ENCODE measurements at regions not wholly inside any gene's neighbourhood (a gene's known extent, or its start where the extent isn't known, plus 50 kb on each side); places are given as distances from the start of the nearest gene placed in this dataset.

DNA sequence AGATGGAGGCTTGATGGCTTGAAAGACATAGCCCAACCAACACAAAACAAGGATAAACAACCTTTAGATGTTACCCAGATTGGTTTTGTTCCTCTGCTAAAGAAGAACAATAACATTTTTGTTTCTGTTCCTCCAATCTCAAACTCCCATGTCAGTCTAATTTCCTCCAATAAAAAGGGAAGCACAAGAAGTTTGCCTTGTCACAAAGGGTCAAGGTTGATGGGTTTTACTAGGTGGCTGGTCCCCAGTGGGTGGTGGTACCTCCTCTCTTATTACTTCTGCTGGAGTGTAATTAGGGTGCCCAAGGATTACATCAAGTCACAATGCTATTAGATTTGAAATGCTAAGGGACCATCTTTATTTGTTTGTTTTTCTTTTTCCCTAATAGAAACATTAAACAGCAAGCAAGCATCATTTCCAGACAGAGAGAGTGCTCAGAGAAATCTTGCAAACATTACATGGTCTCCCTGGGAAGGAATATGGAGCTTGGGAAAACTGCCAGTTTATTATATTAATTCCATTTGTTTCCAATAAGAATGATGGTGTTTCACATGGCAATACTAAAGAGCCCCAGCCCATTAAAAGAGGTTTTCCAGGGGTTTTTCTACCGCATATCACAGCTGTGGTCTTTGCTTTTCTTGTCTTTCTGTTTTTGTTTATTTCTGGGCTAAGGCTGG is 78.3 kb upstream of the AOAH start:
- no peaks in the 10 kb centered on the region for H3K36me3 Mint-ChIP-seq
- peaks cover 3% of the 10 kb centered on the region for H3K9me3 Mint-ChIP-seq
- H3K27ac Mint-ChIP-seq, result no peak overlapping the region
- H3K4me1 Mint-ChIP-seq, result peaks cover 10% of the 10 kb centered on the region
- no peak overlapping the region for H3K4me3 Mint-ChIP-seq
- ATAC-seq (no peak), DNase-seq (ENCODE audit: low spot score in 2 of 2) (no peak)

DNA sequence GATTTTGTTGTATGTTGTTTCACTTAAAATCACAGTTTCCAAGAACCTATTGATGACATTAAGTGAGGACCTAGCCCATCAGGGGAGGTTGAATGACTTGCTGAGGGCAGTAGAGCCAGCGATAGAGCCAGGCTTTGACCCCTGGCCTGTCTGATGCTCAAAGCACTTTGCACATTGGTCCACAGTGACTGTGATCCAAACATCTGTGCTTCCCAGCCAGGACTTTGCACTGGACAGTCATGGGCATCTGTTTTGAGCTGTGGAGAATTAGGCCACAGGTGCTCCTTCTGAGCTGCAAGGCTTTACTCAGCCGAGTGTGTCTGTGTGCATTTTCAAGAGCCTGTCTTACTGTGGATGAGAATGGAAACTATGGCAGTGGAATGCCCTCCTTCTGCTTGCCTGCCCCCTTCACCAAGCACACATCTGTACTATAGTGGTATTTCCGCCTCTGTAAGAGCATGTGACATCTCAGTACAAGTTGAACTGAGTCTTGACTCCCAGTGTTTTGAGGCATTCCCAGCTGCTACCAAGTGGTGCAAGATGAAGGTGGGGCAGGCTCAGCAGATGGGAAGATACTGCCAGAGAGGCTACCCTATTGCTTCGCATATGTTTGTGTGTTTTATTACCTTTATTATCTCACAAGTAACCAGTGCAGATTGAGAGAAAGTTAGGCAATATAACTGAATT is 72.7 kb upstream of the AOAH start:
- Mint-ChIP-seq H3K9me3 (no peaks in the 10 kb centered on the region), H3K4me3 (no peak overlapping the region), H3K36me3 (no peaks in the 10 kb centered on the region), H3K27ac (no peak overlapping the region), H3K4me1 (peaks cover 29% of the 10 kb centered on the region)
- ATAC-seq (no peak), DNase-seq (ENCODE audit: low spot score in 2 of 2) (no peak)

DNA sequence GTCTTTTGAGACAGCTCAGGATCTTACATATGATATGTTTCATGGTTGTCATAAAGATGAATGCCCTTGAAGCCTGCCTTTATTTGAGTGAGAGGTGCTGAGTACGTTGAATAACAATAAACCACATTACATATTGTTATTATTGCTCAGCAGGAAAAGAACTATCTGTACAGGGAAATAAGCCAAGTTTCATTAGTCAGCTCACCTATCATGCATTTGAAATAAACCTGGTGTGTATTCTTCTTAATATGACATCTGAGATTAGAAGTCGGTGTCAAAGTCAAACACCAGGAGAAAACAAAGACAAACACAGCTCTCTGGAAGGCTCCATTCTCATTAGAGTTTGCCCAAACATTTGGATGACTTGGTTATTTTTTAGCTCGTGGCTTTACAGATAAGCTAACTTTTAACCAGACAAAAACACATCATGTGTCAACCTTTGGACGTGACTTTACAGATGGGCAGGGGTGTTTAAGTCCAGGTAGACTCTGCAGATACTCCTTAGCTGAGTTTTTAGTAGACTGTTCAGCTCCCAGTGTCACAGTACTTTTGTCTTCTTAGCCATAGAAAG is 71.2 kb upstream of the AOAH start:
- Mint-ChIP-seq H3K27ac (peak overlapping the region; percentile 51), H3K4me1 (peaks cover 43% of the 10 kb centered on the region), H3K9me3 (no peaks in the 10 kb centered on the region), H3K4me3 (no peak overlapping the region), H3K36me3 (no peaks in the 10 kb centered on the region)
- DNase-seq (ENCODE audit: low spot score in 2 of 2) (no peak), ATAC-seq (no peak)

DNA sequence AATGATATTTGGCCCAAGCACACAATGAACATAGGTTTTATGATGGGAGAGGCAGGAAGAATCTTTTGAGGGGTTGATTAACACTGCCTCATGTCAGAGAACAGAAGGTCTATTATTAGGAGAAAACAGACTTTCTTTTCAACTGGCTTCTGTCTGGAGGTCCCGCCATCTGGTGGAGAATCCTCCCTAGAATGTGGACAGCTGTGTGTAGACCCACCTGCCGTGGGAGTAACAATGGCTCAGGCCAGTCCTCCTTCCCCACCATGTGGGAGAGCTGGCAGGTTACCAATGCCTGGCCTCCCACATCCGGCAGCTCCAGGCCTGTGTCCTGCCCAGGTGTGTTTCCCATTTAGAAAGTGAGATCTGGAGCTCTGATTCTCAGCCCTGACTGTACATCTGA is 70.4 kb upstream of the AOAH start:
- ATAC-seq, result no peak
- no peak for DNase-seq (ENCODE audit: low spot score in 2 of 2)
- Mint-ChIP-seq H3K4me3 (no peak overlapping the region), H3K4me1 (peaks cover 52% of the 10 kb centered on the region), H3K9me3 (no peaks in the 10 kb centered on the region), H3K27ac (peak overlapping the region; percentile 51), H3K36me3 (no peaks in the 10 kb centered on the region)

DNA sequence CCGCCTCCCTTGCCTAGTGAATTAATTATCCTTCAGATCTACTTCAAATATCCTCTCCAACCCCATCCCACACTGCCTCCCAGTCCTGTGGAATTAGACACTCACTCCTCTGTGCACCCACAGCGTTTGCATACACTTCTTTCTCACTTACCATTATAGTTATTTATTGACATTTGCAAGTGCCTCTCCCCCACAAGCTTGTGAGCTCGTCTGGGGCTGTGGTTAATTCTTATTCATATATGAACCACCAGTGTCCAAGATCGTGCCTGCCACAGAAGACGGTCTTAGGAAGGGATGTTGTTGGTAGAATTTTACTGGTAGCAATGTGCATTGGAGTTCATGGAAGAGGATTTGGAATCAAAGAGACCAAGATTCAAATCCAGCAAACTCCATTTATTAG is 68.1 kb upstream of the AOAH start:
- no peak overlapping the region for H3K4me3 Mint-ChIP-seq
- H3K36me3 Mint-ChIP-seq, result no peaks in the 10 kb centered on the region

DNA sequence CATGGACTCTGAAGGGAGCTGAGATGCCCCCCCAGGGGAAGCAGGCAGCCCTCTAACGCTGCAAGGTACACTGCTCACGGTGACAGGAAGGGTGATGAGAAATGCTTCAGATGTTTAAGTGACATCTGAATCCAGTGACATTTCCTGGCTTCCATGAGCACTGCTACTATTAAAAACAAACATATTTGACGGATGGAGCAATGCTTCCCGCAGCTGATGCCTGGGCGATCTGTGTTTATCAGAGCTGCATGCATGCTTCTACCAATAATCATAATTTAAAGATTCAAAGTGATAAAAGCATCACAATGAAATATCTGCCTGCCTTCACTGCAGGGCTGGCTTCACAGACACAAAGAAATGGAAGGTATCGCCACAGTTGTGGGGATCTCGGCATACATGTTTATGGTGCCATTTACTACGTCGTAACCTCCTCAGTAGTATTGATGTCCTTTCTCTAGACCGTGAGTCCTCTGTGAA is 66.1 kb upstream of the AOAH start:
- ATAC-seq (no peak), DNase-seq (ENCODE audit: low spot score in 2 of 2) (no peak)
- Mint-ChIP-seq H3K4me1 (peaks cover 77% of the 10 kb centered on the region), H3K4me3 (no peak overlapping the region), H3K27ac (no peak overlapping the region), H3K9me3 (no peaks in the 10 kb centered on the region), H3K36me3 (no peaks in the 10 kb centered on the region)

More for the DNA sequence above, 68.1 kb upstream of the AOAH start:
- DNase-seq (ENCODE audit: low spot score in 2 of 2) (no peak), ATAC-seq (no peak)
- H3K9me3 Mint-ChIP-seq, result no peaks in the 10 kb centered on the region
- H3K4me1 Mint-ChIP-seq, result peaks cover 72% of the 10 kb centered on the region
- no peak overlapping the region for H3K27ac Mint-ChIP-seq

DNA sequence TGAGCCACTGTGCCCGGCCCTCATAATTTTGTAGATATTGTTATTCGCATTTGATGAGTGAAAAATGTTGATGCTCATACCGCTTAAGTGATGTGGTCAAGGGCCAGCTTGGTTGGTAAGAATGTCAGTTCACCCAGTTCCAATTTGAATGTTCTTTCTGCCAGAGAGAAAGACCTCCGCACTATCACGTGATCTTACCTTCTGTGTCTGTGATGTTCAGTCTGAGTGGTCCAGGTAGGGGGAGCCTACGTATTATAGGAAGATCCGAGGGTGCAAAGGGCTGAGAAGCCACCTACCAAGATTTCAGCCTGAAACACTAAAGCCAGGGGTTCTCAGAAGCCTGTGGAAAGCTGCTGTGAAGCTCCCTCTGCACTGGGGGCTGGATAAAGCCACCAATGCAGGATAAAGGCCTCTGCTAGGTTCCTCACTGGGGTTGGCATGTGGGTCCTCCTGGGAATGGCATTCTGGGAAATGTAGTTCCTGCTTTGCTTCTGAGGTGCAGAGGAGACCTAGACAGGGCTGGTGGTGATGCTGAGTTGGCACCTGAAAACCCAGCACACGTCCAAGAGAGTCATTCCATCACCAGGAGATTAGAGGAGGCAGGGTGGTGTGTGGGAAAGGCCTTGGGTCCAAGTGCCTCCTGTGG is 64.7 kb upstream of the AOAH start:
- H3K4me1 Mint-ChIP-seq, result peaks cover 74% of the 10 kb centered on the region
- peak overlapping the region; percentile 88 for H3K27ac Mint-ChIP-seq
- H3K36me3 Mint-ChIP-seq, result peaks cover 5% of the 10 kb centered on the region
- ATAC-seq (peak; percentile 47), DNase-seq (ENCODE audit: low spot score in 2 of 2) (peak in 1 of 2 donors; percentile 60)
- no peaks in the 10 kb centered on the region for H3K9me3 Mint-ChIP-seq
- peak overlapping the region; percentile 56 for H3K4me3 Mint-ChIP-seq

DNA sequence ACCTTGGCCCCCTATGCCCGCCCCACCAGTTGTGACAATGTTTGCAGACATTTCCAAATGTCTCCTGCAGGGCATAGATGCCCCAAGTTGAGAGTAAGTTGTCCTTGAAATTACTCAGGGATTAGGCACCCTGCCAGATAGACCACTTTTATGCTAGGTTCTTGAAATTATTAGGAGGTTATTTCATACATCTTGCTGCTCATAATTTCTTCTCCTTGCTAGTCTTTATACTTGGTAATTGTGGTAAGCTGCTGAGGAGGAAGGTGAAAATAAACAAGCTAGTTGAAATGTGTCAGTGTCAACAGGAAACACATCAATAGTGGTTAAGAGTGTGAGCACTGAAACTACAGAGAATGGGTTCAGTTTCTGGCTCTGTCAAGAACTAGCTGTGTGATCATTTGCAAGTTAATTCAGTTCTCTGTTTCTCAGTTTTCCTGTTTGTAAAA is 63.7 kb upstream of the AOAH start:
- Mint-ChIP-seq H3K9me3 (no peaks in the 10 kb centered on the region), H3K36me3 (peaks cover 5% of the 10 kb centered on the region), H3K27ac (peak overlapping the region; percentile 88), H3K4me1 (peaks cover 74% of the 10 kb centered on the region), H3K4me3 (peak overlapping the region; percentile 56)
- ATAC-seq, result peak; percentile 85
- DNase-seq (ENCODE audit: low spot score in 2 of 2), result peak in 1 of 2 donors; percentile 60

DNA sequence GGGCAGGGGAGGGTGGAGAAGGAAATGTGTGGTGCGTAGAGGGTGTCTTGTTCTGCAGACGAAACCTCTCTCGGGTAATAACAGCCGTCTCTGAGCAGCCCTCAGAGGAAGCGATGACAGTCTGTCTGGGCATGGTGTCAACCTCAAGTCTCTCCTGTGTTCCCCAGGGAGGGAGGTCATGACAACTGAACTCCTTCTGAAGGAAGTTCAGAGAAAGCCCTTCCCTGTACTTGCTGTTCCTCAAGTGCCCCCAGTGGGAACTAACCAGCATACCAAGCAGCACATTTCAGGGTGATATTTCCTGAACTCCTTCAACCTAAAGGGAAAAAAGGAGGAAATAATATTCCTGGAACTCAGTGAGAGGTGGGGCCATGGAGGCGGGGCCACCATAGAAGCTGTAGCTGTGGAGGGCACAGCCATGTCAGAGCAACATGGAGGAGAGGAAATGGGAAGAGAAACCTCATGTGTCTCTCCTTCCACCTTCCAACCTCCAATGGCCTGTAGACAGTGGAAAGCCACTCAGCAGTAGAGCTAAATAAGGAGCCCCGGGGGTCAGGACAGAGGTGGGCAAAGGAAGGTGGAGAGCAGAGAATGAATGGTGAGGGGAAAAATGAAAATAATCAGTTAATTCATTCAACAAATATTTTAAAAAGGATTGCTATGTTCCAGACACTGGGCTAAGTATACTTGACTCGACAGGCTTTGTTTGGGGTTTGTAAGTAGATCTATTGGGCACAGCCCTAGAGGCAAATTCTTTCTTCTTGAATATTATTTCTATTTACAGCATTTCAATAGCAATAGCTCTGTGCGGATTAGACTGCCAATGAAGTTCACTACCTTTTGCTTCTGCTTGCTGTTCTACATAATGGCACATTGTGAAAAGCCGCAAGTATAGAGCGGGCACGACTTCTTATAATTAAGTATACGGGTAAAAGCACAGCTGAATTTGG is 61.0 kb upstream of the AOAH start:
- peak overlapping the region; percentile 92 for H3K27ac Mint-ChIP-seq
- H3K4me3 Mint-ChIP-seq, result peak overlapping the region; percentile 62
- peak; percentile 46 to 82 for DNase-seq (ENCODE audit: low spot score in 2 of 2)
- H3K4me1 Mint-ChIP-seq, result peaks cover 71% of the 10 kb centered on the region
- H3K9me3 Mint-ChIP-seq, result no peaks in the 10 kb centered on the region
- H3K36me3 Mint-ChIP-seq, result peaks cover 5% of the 10 kb centered on the region
- peak; percentile 90 for ATAC-seq

DNA sequence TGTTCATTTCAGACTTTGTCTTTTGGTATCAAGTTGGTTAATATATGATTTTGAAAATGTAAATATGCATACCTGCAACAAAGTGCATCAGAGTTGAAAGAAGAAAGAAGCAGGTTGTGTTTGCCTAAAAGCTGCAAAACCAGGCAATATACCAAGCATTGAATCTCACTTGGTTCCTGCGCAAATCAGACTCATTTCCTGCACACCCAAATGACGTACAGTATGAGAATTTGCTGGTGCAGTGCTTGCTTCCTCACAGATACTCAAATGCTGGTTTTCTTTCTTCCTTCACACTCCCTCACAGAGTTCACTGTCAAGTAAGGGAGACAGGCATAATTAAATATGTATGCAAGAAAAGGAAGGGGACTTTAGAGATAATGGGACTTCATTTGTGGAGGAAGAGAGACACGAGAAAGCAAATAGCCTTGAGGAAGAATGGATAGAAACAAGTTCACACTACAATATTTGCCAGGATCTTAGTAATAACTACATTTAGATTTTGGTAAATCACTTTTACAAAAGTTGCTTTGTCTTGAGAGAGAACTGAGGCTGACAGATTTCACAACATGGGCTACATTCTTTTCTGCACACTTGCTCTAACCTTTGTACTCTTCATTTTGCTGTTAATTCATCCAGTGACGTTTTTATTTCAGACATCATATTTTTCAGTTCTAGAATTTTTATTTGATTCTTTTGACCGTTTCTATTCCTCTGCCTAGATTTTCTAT is 56.9 kb upstream of the AOAH start:
- Mint-ChIP-seq H3K27ac (no peak overlapping the region), H3K9me3 (peaks cover 5% of the 10 kb centered on the region), H3K36me3 (peaks cover 5% of the 10 kb centered on the region), H3K4me3 (peak overlapping the region; percentile 36), H3K4me1 (peaks cover 80% of the 10 kb centered on the region)
- ATAC-seq (peak; percentile 75), DNase-seq (ENCODE audit: low spot score in 2 of 2) (no peak)

DNA sequence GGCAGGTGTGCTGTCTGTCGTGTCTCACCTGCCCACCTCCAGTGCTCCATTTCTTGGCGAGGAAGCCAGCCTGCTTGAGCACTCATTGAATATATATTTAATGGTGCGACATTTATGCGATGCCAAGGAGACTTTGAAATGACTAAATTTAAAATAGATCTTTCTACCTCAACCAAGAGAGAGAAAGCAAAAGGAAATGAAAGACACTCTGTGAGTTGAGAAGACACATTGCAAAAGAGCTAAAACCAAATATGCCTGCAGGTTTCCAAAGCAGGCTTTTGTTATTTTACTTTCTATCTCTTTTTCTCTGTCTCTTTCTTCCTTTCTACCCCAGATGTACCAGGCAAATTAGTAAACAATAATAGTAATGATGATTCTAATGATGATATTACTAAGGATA is 53.6 kb upstream of the AOAH start:
- H3K4me3 Mint-ChIP-seq, result peak overlapping the region; percentile 60
- no peak for DNase-seq (ENCODE audit: low spot score in 2 of 2)
- H3K27ac Mint-ChIP-seq, result no peak overlapping the region
- no peak for ATAC-seq
- H3K9me3 Mint-ChIP-seq, result peaks cover 5% of the 10 kb centered on the region
- no peaks in the 10 kb centered on the region for H3K36me3 Mint-ChIP-seq
- H3K4me1 Mint-ChIP-seq, result peaks cover 85% of the 10 kb centered on the region

DNA sequence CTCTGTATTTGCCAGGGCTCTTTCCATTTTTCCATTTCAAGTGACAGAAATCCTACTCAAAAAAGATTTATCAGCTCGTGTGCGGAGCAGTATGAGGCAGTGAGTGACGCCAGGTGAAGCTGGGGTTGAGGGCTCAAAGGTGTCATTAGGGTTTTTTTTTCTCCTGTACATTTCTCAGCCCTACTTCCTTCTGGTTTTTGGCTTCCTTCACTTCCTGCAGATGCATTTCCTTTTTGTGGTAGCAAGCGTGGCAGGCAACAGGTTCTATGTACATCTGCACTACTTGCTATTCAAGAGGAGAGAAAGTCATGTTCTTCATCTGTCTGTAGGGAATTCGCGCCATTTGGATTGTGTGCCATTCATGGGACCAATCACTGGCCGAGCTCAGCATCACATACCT is 52.8 kb upstream of the AOAH start:
- ATAC-seq (peak; percentile 73), DNase-seq (ENCODE audit: low spot score in 2 of 2) (no peak)
- H3K4me3 Mint-ChIP-seq, result peak overlapping the region; percentile 60
- H3K9me3 Mint-ChIP-seq, result peaks cover 5% of the 10 kb centered on the region
- H3K36me3 Mint-ChIP-seq, result no peaks in the 10 kb centered on the region
- H3K4me1 Mint-ChIP-seq, result peaks cover 81% of the 10 kb centered on the region
- peak overlapping the region; percentile 74 for H3K27ac Mint-ChIP-seq

DNA sequence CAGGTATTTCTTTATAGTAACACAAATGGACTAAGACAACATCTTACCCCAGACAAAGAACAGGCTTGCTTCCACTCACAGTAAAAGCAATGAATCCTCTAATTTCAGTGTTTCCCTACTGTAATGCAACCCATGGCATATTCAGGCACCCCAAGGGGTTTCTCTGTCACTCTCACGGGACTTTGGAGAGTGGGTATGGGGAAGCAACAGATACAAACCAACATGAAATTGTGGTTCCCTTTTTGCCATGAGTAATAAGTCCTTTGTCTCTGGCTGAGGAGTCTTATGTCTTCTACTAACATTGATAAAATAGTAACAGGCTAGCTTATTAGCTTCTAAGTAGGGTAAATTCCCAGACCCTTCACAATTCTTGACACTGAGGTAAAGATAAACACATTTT is 51.4 kb upstream of the AOAH start:
- DNase-seq (ENCODE audit: low spot score in 2 of 2), result no peak
- no peak overlapping the region for H3K4me3 Mint-ChIP-seq
- H3K9me3 Mint-ChIP-seq, result peaks cover 5% of the 10 kb centered on the region
- H3K36me3 Mint-ChIP-seq, result no peaks in the 10 kb centered on the region
- peaks cover 67% of the 10 kb centered on the region for H3K4me1 Mint-ChIP-seq
- peak; percentile 52 for ATAC-seq
- H3K27ac Mint-ChIP-seq, result no peak overlapping the region

DNA sequence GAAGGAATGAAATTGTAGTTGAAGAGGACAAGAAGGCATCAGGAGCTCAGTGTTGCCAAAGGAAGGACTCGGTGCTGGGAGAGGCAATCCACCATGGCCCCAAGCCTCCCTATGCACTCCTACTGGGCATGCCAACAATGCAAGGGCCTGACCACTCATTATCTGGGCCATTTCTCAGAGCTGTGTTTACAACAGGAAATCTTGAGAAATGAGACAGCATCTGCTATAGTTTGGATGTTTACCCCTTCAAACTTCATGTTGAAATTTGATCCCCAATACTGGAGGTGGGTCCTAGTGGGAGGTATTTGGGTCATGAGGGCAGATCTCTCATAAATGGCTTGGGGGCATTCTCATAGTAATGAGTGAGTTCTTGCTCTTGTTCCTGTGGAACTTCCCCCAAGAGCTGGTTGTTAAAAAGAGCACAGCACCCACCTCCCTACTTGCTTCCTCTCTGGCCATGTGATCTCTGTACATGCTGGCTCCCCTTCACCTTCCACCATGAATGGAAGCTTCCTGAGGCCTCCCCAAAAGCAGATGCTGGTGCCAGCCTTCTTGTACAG is 50.8 kb upstream of the AOAH start:
- H3K4me3 Mint-ChIP-seq, result no peak overlapping the region
- peaks cover 62% of the 10 kb centered on the region for H3K4me1 Mint-ChIP-seq
- no peak overlapping the region for H3K27ac Mint-ChIP-seq
- DNase-seq (ENCODE audit: low spot score in 2 of 2) (no peak), ATAC-seq (peak; percentile 40)
- H3K36me3 Mint-ChIP-seq, result no peaks in the 10 kb centered on the region
- peaks cover 4% of the 10 kb centered on the region for H3K9me3 Mint-ChIP-seq

All from stimulated activated effector memory CD8-positive, alpha-beta T cell treated with anti-CD3 and anti-CD28 coated beads, Interleukin-12 subunit alpha, Interleukin-12 subunit beta, amount 100 ng/mL, for 72 hours (primary cell).